Duodenal mucosa (tissue), 2 donors: ENCODE measurements at regions not wholly inside any gene's neighbourhood (a gene's known extent, or its start where the extent isn't known, plus 50 kb on each side); places are given as distances from the start of the nearest gene placed in this dataset.

ENCODE experiments used
- H3K27ac ChIP-seq: one replicate; pipeline ENCODE4 v1.7.0; 2013; ENCODE audit warnings: low read depth, low read length
- H3K27me3 ChIP-seq, 2 donors: one replicate each; pipeline ENCODE4 v1.7.0; 2013; ENCODE audit warnings: low read length in 2 of 2, control low read depth in 1 of 2; ENCODE audit not compliant: insufficient read depth in 2 of 2, control insufficient read depth in 1 of 2
- H3K36me3 ChIP-seq, 2 donors: one replicate each; pipeline ENCODE4 v1.7.0; 2013; ENCODE audit warnings: low read length in 2 of 2, control low read depth in 1 of 2; ENCODE audit not compliant: insufficient read depth in 2 of 2, control insufficient read depth in 1 of 2
- H3K4me1 ChIP-seq, 2 donors: one replicate each; pipeline ENCODE4 v1.7.0; 2013; ENCODE audit warnings: low read length in 2 of 2, control low read depth in 1 of 2; ENCODE audit not compliant: insufficient read depth in 2 of 2, control insufficient read depth in 1 of 2
- H3K4me3 ChIP-seq, 2 donors: one replicate each; pipeline ENCODE4 v1.7.0; 2013; ENCODE audit warnings: low read length in 2 of 2, low read depth in 1 of 2
- H3K9ac ChIP-seq, 2 donors: one replicate each; pipeline ENCODE4 v1.7.0; 2013; ENCODE audit warnings: low read length in 2 of 2, low read depth in 1 of 2
- H3K9me3 ChIP-seq, 2 donors: one replicate each; pipeline ENCODE4 v1.7.0; 2013; ENCODE audit warnings: low read length in 2 of 2, control low read depth in 1 of 2; ENCODE audit not compliant: control insufficient read depth in 1 of 2

DNA sequence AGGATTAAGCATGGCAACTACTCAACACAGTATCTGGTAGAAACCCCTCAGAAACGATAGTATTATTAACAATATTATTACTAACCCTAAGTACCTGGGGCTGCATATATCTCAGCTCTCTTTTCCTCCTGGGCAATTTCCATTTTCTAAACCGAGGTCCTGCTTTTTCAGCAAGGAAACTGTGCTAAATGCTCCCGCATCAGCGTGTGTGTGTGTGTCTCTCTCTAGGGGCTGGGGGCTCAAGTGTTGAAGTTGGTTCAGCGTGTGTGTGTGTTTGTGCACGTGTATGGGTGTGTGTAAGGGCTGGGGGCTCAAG is 169.3 kb upstream of the MAF start:
- Histone ChIP-seq H3K9me3 (no peaks in the 10 kb centered on the region), H3K4me1 (peaks cover 61 to 69% of the 10 kb centered on the region in 2 donors), H3K27me3 (no peaks in the 10 kb centered on the region), H3K27ac (peak overlapping the region; percentile 73), H3K9ac (peak overlapping the region; percentile 73 to 83), H3K4me3 (peak overlapping the region; percentile 69 to 77), H3K36me3 (no peaks in the 10 kb centered on the region)

GRCh38 chr16:79769270-79769927 is 168.9 kb upstream of the MAF start:
- no peaks in the 10 kb centered on the region for H3K36me3 ChIP-seq
- H3K9ac ChIP-seq: peak overlapping the region; percentile 73 to 83
- H3K4me1 ChIP-seq: peaks cover 64 to 72% of the 10 kb centered on the region in 2 donors
- H3K4me3 ChIP-seq: peak overlapping the region; percentile 69 to 77
- H3K27ac ChIP-seq: no peak overlapping the region
- no peaks in the 10 kb centered on the region for H3K9me3 ChIP-seq
- no peaks in the 10 kb centered on the region for H3K27me3 ChIP-seq

DNA sequence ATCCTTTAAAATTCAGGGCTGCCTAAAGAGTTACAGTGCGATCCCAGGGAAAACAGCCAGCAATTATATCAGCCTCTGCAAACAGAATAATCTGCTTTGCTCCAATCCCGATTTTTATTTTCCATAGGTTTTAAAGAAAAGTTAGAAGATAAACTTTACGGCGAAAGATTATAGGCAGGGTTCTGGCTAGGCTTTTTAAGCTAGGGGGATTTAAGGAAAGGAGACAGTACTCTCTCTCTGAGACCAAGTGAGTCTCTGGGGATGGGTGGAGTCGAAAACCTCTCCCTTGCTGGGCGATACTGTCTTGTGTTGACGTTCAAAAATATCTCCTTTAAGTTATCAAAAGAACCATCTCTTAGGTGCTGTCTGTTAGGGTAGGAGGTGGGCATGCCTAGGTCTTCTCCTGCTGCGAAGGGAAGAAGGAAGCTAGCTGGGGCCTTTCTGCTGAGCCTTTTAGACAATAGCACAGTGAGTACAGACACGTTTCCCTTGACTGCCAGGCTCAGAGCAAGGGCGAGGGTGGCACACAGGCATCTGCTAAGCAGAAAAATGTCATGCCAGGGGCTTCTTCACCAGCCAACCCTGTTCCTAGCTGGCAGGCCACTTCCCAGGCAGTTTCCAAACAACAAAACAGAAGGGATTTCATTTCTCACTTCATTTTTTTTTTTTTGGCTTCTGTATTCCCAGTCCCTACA is 167.9 kb upstream of the MAF start:
- Histone ChIP-seq H3K36me3 (no peaks in the 10 kb centered on the region), H3K4me1 (peaks cover 65 to 72% of the 10 kb centered on the region in 2 donors), H3K4me3 (peak overlapping the region; percentile 61 to 63), H3K27me3 (no peaks in the 10 kb centered on the region), H3K9me3 (no peaks in the 10 kb centered on the region), H3K9ac (peak overlapping the region; percentile 40 to 73), H3K27ac (peak overlapping the region; percentile 45)

GRCh38 chr16:79767421-79768275 is 167.1 kb upstream of the MAF start:
- Histone ChIP-seq H3K36me3 (no peaks in the 10 kb centered on the region), H3K4me1 (peaks cover 65 to 71% of the 10 kb centered on the region in 2 donors), H3K9me3 (no peaks in the 10 kb centered on the region), H3K4me3 (peak overlapping the region; percentile 61 to 63), H3K27ac (peak overlapping the region; percentile 45), H3K9ac (peak overlapping the region; percentile 40 to 73), H3K27me3 (no peaks in the 10 kb centered on the region)

- Histone ChIP-seq H3K4me3 (peak overlapping the region in 1 of 2 donors; percentile 28), H3K4me1 (peaks cover 51 to 54% of the 10 kb centered on the region in 2 donors), H3K27ac (peak overlapping the region; percentile 51), H3K9me3 (no peaks in the 10 kb centered on the region), H3K27me3 (no peaks in the 10 kb centered on the region), H3K36me3 (no peaks in the 10 kb centered on the region), H3K9ac (no peak overlapping the region)
Measured at GRCh38 chr16:79765901-79766394, 165.4 kb upstream of the MAF start.

DNA sequence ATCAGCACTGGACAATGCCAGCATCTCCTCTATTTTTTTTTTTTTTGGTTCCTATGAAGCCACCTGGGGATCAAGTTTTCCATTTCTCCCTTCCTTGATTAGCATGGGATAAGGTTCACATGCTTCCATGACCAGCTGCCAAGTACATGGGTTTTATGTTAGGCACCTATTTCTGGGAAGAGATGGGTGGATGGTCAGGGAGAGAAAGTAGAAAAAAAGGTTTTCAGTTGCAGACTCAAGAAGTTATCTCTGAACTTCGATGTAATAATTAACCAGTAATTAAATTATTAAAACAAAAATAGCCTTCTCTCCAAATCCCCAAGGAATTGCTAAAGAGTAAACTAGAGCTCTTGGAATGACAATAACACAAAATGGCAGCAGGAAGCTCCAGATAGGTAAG is 164.9 kb upstream of the MAF start:
- peak overlapping the region; percentile 51 for H3K27ac ChIP-seq
- no peaks in the 10 kb centered on the region for H3K9me3 ChIP-seq
- peak overlapping the region in 1 of 2 donors; percentile 28 for H3K4me3 ChIP-seq
- no peaks in the 10 kb centered on the region for H3K36me3 ChIP-seq
- no peak overlapping the region for H3K9ac ChIP-seq
- H3K27me3 ChIP-seq: no peaks in the 10 kb centered on the region
- H3K4me1 ChIP-seq: peaks cover 48 to 51% of the 10 kb centered on the region in 2 donors

DNA sequence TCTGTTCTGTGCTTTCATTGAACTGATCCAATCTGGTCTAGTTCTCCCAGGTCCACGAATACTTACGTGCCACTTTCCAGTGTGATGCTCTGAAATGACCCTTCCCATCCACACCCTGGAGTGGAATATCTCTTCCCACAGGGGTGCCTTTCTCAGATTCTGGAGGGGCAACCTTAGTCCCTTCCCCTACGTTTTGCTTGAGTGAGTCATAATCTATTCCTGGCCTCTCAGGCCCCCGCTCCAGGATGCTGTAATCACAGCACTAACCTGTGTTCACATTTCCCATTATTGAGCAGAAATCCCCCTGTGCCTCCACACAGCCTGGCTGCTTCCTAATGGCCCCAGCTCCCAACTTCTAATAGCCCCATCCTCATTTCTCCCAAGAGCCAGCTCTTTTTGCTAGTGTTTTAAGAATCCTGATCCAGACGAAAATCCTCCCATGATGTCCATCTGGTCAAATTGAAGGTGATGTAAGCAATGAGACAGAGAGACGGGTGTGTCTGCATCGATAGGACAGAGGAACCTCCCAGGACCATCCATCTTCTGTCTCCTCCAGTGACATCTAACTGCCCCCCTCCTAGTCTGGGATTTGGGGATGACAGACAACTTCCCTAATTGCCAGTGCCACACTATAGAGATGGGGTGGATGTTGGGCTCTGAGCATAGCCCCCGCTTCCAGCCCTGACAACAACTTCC is 164.0 kb upstream of the MAF start:
- H3K36me3 ChIP-seq: no peaks in the 10 kb centered on the region
- H3K9me3 ChIP-seq: no peaks in the 10 kb centered on the region
- H3K4me1 ChIP-seq: peaks cover 41 to 46% of the 10 kb centered on the region in 2 donors
- H3K9ac ChIP-seq: no peak overlapping the region
- no peak overlapping the region for H3K27ac ChIP-seq
- H3K4me3 ChIP-seq: no peak overlapping the region
- no peaks in the 10 kb centered on the region for H3K27me3 ChIP-seq

GRCh38 chr16:79762217-79762616 is 161.7 kb upstream of the MAF start:
- Histone ChIP-seq H3K27me3 (no peaks in the 10 kb centered on the region), H3K36me3 (no peaks in the 10 kb centered on the region), H3K4me3 (no peak overlapping the region), H3K4me1 (peaks cover 23 to 25% of the 10 kb centered on the region in 2 donors), H3K9me3 (no peaks in the 10 kb centered on the region), H3K27ac (no peak overlapping the region), H3K9ac (no peak overlapping the region)

GRCh38 chr16:79758615-79759346 is 158.2 kb upstream of the MAF start:
- no peaks in the 10 kb centered on the region for H3K36me3 ChIP-seq
- H3K4me3 ChIP-seq: no peak overlapping the region
- no peak overlapping the region for H3K27ac ChIP-seq
- no peaks in the 10 kb centered on the region for H3K9me3 ChIP-seq
- peaks cover 5 to 7% of the 10 kb centered on the region in 2 donors for H3K4me1 ChIP-seq
- H3K9ac ChIP-seq: no peak overlapping the region
- no peaks in the 10 kb centered on the region for H3K27me3 ChIP-seq
